ENCODE measurements at regions not wholly inside any gene's neighbourhood (a gene's known extent, or its start where the extent isn't known, plus 50 kb on each side); places are given as distances from the start of the nearest gene placed in this dataset.

DNA sequence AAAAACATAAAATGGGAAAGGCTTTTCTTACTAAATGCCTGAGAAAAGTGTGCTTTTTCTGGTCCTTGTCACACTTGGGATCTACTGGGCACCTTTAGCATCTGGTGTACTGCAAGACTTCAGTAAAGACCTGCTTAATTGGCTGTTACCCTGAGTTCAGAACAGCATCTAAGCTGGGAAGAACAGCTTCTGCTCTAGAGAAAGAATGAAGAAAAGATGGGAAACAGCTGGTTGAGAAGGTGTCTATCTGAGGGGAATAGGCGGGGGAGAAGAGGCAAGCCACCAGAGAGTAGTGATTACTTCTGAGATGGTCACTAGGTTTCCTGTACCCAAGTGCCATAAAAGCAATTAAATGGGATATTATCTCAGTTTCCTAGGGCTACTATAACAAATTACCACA, 128.2 kb upstream of the SPACA1 start:
- TF ChIP-seq, protein P1, sequence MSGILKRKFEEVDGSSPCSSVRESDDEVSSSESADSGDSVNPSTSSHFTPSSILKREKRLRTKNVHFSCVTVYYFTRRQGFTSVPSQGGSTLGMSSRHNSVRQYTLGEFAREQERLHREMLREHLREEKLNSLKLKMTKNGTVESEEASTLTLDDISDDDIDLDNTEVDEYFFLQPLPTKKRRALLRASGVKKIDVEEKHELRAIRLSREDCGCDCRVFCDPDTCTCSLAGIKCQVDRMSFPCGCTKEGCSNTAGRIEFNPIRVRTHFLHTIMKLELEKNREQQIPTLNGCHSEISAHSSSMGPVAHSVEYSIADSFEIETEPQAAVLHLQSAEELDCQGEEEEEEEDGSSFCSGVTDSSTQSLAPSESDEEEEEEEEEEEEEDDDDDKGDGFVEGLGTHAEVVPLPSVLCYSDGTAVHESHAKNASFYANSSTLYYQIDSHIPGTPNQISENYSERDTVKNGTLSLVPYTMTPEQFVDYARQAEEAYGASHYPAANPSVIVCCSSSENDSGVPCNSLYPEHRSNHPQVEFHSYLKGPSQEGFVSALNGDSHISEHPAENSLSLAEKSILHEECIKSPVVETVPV (CRISPR knock-in tag; IDR thresholded peaks at IDR 0.05): no peak
- TF ChIP-seq ESRRG (CRISPR knock-in tag; IDR thresholded peaks at IDR 0.05): no peak
- TF ChIP-seq BACH2 (CRISPR knock-in tag; IDR thresholded peaks at IDR 0.05; ENCODE audit: borderline replicate concordance): no peak
- TF ChIP-seq, protein P2, sequence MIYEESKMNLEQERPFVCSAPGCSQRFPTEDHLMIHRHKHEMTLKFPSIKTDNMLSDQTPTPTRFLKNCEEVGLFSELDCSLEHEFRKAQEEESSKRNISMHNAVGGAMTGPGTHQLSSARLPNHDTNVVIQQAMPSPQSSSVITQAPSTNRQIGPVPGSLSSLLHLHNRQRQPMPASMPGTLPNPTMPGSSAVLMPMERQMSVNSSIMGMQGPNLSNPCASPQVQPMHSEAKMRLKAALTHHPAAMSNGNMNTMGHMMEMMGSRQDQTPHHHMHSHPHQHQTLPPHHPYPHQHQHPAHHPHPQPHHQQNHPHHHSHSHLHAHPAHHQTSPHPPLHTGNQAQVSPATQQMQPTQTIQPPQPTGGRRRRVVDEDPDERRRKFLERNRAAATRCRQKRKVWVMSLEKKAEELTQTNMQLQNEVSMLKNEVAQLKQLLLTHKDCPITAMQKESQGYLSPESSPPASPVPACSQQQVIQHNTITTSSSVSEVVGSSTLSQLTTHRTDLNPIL (CRISPR knock-in tag; IDR thresholded peaks at IDR 0.05; ENCODE audit: low read depth): no peak
- TF ChIP-seq TCF4 (CRISPR knock-in tag; IDR thresholded peaks at IDR 0.05; ENCODE audit: borderline replicate concordance): no peak
- TF ChIP-seq, protein P3, sequence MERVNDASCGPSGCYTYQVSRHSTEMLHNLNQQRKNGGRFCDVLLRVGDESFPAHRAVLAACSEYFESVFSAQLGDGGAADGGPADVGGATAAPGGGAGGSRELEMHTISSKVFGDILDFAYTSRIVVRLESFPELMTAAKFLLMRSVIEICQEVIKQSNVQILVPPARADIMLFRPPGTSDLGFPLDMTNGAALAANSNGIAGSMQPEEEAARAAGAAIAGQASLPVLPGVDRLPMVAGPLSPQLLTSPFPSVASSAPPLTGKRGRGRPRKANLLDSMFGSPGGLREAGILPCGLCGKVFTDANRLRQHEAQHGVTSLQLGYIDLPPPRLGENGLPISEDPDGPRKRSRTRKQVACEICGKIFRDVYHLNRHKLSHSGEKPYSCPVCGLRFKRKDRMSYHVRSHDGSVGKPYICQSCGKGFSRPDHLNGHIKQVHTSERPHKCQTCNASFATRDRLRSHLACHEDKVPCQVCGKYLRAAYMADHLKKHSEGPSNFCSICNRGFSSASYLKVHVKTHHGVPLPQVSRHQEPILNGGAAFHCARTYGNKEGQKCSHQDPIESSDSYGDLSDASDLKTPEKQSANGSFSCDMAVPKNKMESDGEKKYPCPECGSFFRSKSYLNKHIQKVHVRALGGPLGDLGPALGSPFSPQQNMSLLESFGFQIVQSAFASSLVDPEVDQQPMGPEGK (CRISPR knock-in tag; IDR thresholded peaks at IDR 0.05; ENCODE audit: borderline replicate concordance): no peak
- TF ChIP-seq, protein P4, sequence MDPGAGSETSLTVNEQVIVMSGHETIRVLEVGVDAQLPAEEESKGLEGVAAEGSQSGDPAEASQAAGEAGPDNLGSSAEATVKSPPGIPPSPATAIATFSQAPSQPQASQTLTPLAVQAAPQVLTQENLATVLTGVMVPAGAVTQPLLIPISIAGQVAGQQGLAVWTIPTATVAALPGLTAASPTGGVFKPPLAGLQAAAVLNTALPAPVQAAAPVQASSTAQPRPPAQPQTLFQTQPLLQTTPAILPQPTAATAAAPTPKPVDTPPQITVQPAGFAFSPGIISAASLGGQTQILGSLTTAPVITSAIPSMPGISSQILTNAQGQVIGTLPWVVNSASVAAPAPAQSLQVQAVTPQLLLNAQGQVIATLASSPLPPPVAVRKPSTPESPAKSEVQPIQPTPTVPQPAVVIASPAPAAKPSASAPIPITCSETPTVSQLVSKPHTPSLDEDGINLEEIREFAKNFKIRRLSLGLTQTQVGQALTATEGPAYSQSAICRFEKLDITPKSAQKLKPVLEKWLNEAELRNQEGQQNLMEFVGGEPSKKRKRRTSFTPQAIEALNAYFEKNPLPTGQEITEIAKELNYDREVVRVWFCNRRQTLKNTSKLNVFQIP (CRISPR knock-in tag; IDR thresholded peaks at IDR 0.05; ENCODE audit: borderline replicate concordance, low read depth): no peak
- no peak for TF ChIP-seq PPARA (CRISPR knock-in tag; IDR thresholded peaks at IDR 0.05; ENCODE audit: borderline replicate concordance)
- no peak for TF ChIP-seq RARB (CRISPR knock-in tag; IDR thresholded peaks at IDR 0.05)
- TF ChIP-seq GLIS3 (CRISPR knock-in tag; IDR thresholded peaks at IDR 0.05): no peak
- no peak for TF ChIP-seq ISL1 (CRISPR knock-in tag; IDR thresholded peaks at IDR 0.05)
- TF ChIP-seq, protein P5, sequence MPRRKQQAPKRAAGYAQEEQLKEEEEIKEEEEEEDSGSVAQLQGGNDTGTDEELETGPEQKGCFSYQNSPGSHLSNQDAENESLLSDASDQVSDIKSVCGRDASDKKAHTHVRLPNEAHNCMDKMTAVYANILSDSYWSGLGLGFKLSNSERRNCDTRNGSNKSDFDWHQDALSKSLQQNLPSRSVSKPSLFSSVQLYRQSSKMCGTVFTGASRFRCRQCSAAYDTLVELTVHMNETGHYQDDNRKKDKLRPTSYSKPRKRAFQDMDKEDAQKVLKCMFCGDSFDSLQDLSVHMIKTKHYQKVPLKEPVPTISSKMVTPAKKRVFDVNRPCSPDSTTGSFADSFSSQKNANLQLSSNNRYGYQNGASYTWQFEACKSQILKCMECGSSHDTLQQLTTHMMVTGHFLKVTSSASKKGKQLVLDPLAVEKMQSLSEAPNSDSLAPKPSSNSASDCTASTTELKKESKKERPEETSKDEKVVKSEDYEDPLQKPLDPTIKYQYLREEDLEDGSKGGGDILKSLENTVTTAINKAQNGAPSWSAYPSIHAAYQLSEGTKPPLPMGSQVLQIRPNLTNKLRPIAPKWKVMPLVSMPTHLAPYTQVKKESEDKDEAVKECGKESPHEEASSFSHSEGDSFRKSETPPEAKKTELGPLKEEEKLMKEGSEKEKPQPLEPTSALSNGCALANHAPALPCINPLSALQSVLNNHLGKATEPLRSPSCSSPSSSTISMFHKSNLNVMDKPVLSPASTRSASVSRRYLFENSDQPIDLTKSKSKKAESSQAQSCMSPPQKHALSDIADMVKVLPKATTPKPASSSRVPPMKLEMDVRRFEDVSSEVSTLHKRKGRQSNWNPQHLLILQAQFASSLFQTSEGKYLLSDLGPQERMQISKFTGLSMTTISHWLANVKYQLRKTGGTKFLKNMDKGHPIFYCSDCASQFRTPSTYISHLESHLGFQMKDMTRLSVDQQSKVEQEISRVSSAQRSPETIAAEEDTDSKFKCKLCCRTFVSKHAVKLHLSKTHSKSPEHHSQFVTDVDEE (CRISPR knock-in tag; IDR thresholded peaks at IDR 0.05): no peak
- TF ChIP-seq OSR1 (CRISPR knock-in tag; IDR thresholded peaks at IDR 0.05): no peak
- no peak for TF ChIP-seq ZFP30 (CRISPR knock-in tag; IDR thresholded peaks at IDR 0.05)
- TF ChIP-seq TOX (CRISPR knock-in tag; IDR thresholded peaks at IDR 0.05; ENCODE audit: borderline replicate concordance): no peak
- TF ChIP-seq ZC3H10 (CRISPR knock-in tag; IDR thresholded peaks at IDR 0.05): no peak
- ATAC-seq: no peak

DNA sequence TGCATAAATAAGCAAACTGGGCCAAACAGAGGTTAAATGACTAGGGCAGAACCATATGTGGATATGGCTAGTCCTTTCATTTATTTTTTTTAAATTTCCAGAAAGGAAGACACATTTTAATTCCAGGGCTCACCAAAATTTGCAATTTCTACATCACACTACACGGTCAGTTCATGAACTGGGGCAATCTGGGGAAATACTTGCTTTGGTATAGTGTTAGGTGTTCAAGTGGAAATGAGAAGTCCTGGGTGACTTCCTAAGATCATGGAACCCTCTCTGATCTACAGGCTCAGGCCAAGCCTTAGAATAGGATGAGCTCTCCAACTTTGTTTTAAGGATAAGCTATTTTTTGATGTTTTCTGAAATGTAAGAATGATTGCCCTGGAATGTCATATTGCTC, 128.6 kb upstream of the SPACA1 start:
- no peak for TF ChIP-seq RARB (CRISPR knock-in tag; IDR thresholded peaks at IDR 0.05)
- TF ChIP-seq, protein P5 (CRISPR knock-in tag; IDR thresholded peaks at IDR 0.05): no peak
- TF ChIP-seq TOX (CRISPR knock-in tag; IDR thresholded peaks at IDR 0.05; ENCODE audit: borderline replicate concordance): no peak
- no peak for TF ChIP-seq GLIS3 (CRISPR knock-in tag; IDR thresholded peaks at IDR 0.05)
- no peak for TF ChIP-seq ZFP3 (CRISPR knock-in tag; IDR thresholded peaks at IDR 0.05)
- TF ChIP-seq ZNF8 (CRISPR knock-in tag; IDR thresholded peaks at IDR 0.05): no peak
- no peak for TF ChIP-seq ZFP30 (CRISPR knock-in tag; IDR thresholded peaks at IDR 0.05)
- TF ChIP-seq TCF4 (CRISPR knock-in tag; IDR thresholded peaks at IDR 0.05; ENCODE audit: borderline replicate concordance): no peak
- no peak for TF ChIP-seq ARNTL (CRISPR knock-in tag; IDR thresholded peaks at IDR 0.05; ENCODE audit: borderline replicate concordance, low read depth)
- no peak for TF ChIP-seq ZNF565 (CRISPR knock-in tag; conservative IDR thresholded peaks at IDR 0.05; ENCODE audit: low read depth)
- TF ChIP-seq CSDC2 (CRISPR knock-in tag; IDR thresholded peaks at IDR 0.05): no peak
- TF ChIP-seq, protein P1 (CRISPR knock-in tag; IDR thresholded peaks at IDR 0.05): no peak
- no peak for TF ChIP-seq ESRRG (CRISPR knock-in tag; IDR thresholded peaks at IDR 0.05)
- no peak for TF ChIP-seq SNAI2 (CRISPR knock-in tag; IDR thresholded peaks at IDR 0.05)
- no peak for ATAC-seq
